ENCODE measurements at regions not wholly inside any gene's neighbourhood (a gene's known extent, or its start where the extent isn't known, plus 50 kb on each side); places are given as distances from the start of the nearest gene placed in this dataset.

GRCh38 chr15:24763891-24764290, 88.3 kb downstream of the NPAP1 start:
- DNase-seq (ENCODE audit: low read depth in 1 of 2, low spot score in 2 of 2) (no peak), FAIRE-seq (no peak)
- Histone ChIP-seq H3K4me2 (ENCODE audit: insufficient read depth in 1 of 2, low read depth in 2 of 2, low read length in 2 of 2) (no peak overlapping the region), H4K91ac (replicated peaks; ENCODE audit: insufficient read length, low read length) (no peak overlapping the region), H4K8ac (ENCODE audit: extremely low read depth, insufficient read depth, low read length) (peak overlapping the region; percentile 57; the same call in 1 of the 2 replicates), H2BK12ac (ENCODE audit: low read depth, low read length) (no peak overlapping the region), H3K79me1 (ENCODE audit: low read depth, low read length) (no peaks in the 10 kb centered on the region), H2AFZ (ENCODE audit: low read length) (no peak overlapping the region), H2AK5ac (ENCODE audit: low read depth, low read length) (no peak overlapping the region), H3K27me3 (replicated peaks in 1 of 4; ENCODE audit: control insufficient read depth in 3 of 4, extremely low read depth in 1 of 4, insufficient read depth in 3 of 4, low read length in 3 of 4) (no peaks in the 10 kb centered on the region), H3K36me3 (ENCODE audit: control insufficient read depth in 2 of 4, insufficient read depth in 4 of 4, low read length in 3 of 4) (no peaks in the 10 kb centered on the region), H3K4me3 (ENCODE audit: extremely low read depth in 1 of 4, insufficient read depth in 2 of 4, low read depth in 3 of 4, low read length in 4 of 4) (no peak overlapping the region), H3K23me2 (ENCODE audit: low read depth, low read length) (no peaks in the 10 kb centered on the region), H2BK5ac (ENCODE audit: low read depth, low read length) (no peak overlapping the region), H4K20me1 (replicated peaks in 1 of 2; ENCODE audit: control insufficient read depth in 1 of 2, insufficient read depth in 2 of 2, low read length in 2 of 2) (no peaks in the 10 kb centered on the region), H3K56ac (replicated peaks; ENCODE audit: insufficient read length, low read depth, low read length) (no peak overlapping the region), H4K5ac (ENCODE audit: insufficient read length, low read depth, low read length) (no peak overlapping the region), H3K23ac (ENCODE audit: insufficient read length) (no peak overlapping the region), H3K4ac (replicated peaks; ENCODE audit: insufficient read length, low read depth, low read length) (no peak overlapping the region), H3K18ac (ENCODE audit: extremely low read depth, low read length) (no peak overlapping the region), H2BK120ac (replicated peaks; ENCODE audit: low read depth, low read length) (no peak overlapping the region), H3K14ac (ENCODE audit: insufficient read length) (no peak overlapping the region), H2BK20ac (ENCODE audit: low read length) (no peak overlapping the region), H3K27ac (ENCODE audit: low read depth, low read length) (no peak overlapping the region), H3K79me2 (ENCODE audit: control insufficient read depth in 1 of 2, insufficient read depth in 2 of 2, low read length in 2 of 2) (no peaks in the 10 kb centered on the region), H3K9me3 (ENCODE audit: insufficient read depth in 2 of 2, low read depth in 1 of 2, low read length in 1 of 2) (peaks cover 0 to 7% of the 10 kb centered on the region in 2 experiments; a peak in 2 of 4 replicates), H3K9ac (replicated peaks in 1 of 4; ENCODE audit: extremely low read depth in 1 of 4, low read depth in 3 of 4, low read length in 3 of 4) (no peak overlapping the region), H3K4me1 (replicated peaks in 1 of 4; ENCODE audit: control insufficient read depth in 3 of 4, insufficient read depth in 4 of 4, low read length in 3 of 4) (no peaks in the 10 kb centered on the region; a peak in 1 of 7 replicates), H2BK15ac (ENCODE audit: low read length) (no peak overlapping the region)
- WGBS, 2 experiments (ENCODE audit: extremely low coverage in 1 of 2, insufficient coverage in 1 of 2, insufficient read length in 1 of 2, insufficient replicate concordance in 2 of 2, low coverage in 1 of 2, low lambda C conversion rate in 2 of 2, missing lambda C conversion rate in 1 of 2): 94% methylated on average over 4 of the region's 4 CpGs; no CpG with 5 or more reads in 1 of the 2 experiments
- ChIA-PET CTCF (ENCODE audit: partially characterized antibody) (interaction anchor here (1.2 to 1.8 kb wide), 2 partner anchors 42 to 87 kb away, joined by 3 to 4 read pairs; no protein-coding TSS in a partner anchor), POLR2A (ENCODE audit: partially characterized antibody) (no interaction called here)
- no peak for TF ChIP-seq RFX5 (IDR thresholded peaks at IDR 0.05; ENCODE audit: borderline replicate concordance, low read depth, low read length)
- TF ChIP-seq CHD1 (IDR thresholded peaks at IDR 0.05; ENCODE audit: low read depth, low read length): no peak
- no peak for TF ChIP-seq NANOG (IDR thresholded peaks at IDR 0.05; ENCODE audit: insufficient read depth, low read depth, low read length, poor library complexity, severe bottlenecking)
- TF ChIP-seq TCF12 (IDR thresholded peaks at IDR 0.05; ENCODE audit: low read depth, low read length): no peak
- no peak for TF ChIP-seq HDAC2 (IDR thresholded peaks at IDR 0.05; ENCODE audit: borderline replicate concordance in 1 of 2, low read depth in 2 of 2, low read length in 2 of 2)
- no peak for TF ChIP-seq SP4 (IDR thresholded peaks at IDR 0.05; ENCODE audit: low read length)
- no peak for TF ChIP-seq BACH1 (IDR thresholded peaks at IDR 0.05; ENCODE audit: low read length)
- TF ChIP-seq USF2 (IDR thresholded peaks at IDR 0.05; ENCODE audit: low read length): no peak
- TF ChIP-seq CBX8 (IDR thresholded peaks at IDR 0.05; ENCODE audit: borderline replicate concordance, low read depth, low read length): no peak
- TF ChIP-seq SIN3A (conservative IDR thresholded peaks at IDR 0.05 in 1 of 2, IDR thresholded peaks at IDR 0.05 in 1 of 2; ENCODE audit: low read depth in 1 of 2, low read length in 2 of 2): no peak
- TF ChIP-seq SIX5 (IDR thresholded peaks at IDR 0.05; ENCODE audit: low read depth, low read length): no peak
- no peak for TF ChIP-seq BCL11A (IDR thresholded peaks at IDR 0.05; ENCODE audit: low read depth in 2 of 2, low read length in 2 of 2)
